GM19351 (cell line): ENCODE measurements at regions not wholly inside any gene's neighbourhood (a gene's known extent, or its start where the extent isn't known, plus 50 kb on each side); places are given as distances from the start of the nearest gene placed in this dataset.

Source experiments
- ATAC-seq: cut with Tn5 transposase; IDR thresholded peaks from one replicate; pipeline ENCODE4 v1.9.1; 2021; ENCODE audit warnings: mild to moderate bottlenecking, moderate library complexity; ENCODE audit not compliant: unreplicated experiment

- no peak for ATAC-seq
These were observed 53.9 kb downstream of the FOXL1 start for GRCh38 chr16:86632206-86632605.

GRCh38 chr16:86632944-86633343 is 54.6 kb downstream of the FOXL1 start:
- ATAC-seq = no peak

- ATAC-seq = no peak
These were observed 55.9 kb downstream of the FOXL1 start for GRCh38 chr16:86634292-86634691.

GRCh38 chr16:86635176-86635876 is 57.0 kb downstream of the FOXL1 start:
- ATAC-seq = no peak

- ATAC-seq = no peak
These were observed 57.6 kb downstream of the FOXL1 start for GRCh38 chr16:86635926-86636325.

- ATAC-seq = no peak
These were observed 59.4 kb downstream of the FOXL1 start for GRCh38 chr16:86637744-86638143.

GRCh38 chr16:86638642-86639041 is 60.3 kb downstream of the FOXL1 start:
- ATAC-seq = no peak

- ATAC-seq = no peak
These were observed 61.0 kb downstream of the FOXL1 start for GRCh38 chr16:86639354-86639753.

- ATAC-seq = no peak
These were observed 62.0 kb downstream of the FOXL1 start for GRCh38 chr16:86640265-86640843.

- no peak for ATAC-seq
These were observed 63.7 kb downstream of the FOXL1 start for GRCh38 chr16:86642087-86642486.

- no peak for ATAC-seq
These were observed 65.3 kb downstream of the FOXL1 start for GRCh38 chr16:86643671-86644070.

- ATAC-seq = no peak
These were observed 69.2 kb downstream of the FOXL1 start for GRCh38 chr16:86647561-86647960.

GRCh38 chr16:86649875-86650274 is 71.5 kb downstream of the FOXL1 start:
- no peak for ATAC-seq

- no peak for ATAC-seq
These were observed 72.8 kb downstream of the FOXL1 start for GRCh38 chr16:86651013-86651627.

- no peak for ATAC-seq
These were observed 73.5 kb downstream of the FOXL1 start for GRCh38 chr16:86651823-86652222.

- no peak for ATAC-seq
These were observed 75.1 kb downstream of the FOXL1 start for GRCh38 chr16:86653285-86654006.

GRCh38 chr16:86657972-86658371 is 79.6 kb downstream of the FOXL1 start:
- no peak for ATAC-seq

GRCh38 chr16:86660623-86661022 is 82.3 kb downstream of the FOXL1 start:
- no peak for ATAC-seq

- no peak for ATAC-seq
These were observed 83.4 kb downstream of the FOXL1 start for GRCh38 chr16:86661706-86662105.

- no peak for ATAC-seq
These were observed 83.8 kb downstream of the FOXL1 start for GRCh38 chr16:86662195-86662594.

- no peak for ATAC-seq
These were observed 84.4 kb downstream of the FOXL1 start for GRCh38 chr16:86662740-86663139.
